Duodenal mucosa (tissue), 2 donors: ENCODE measurements at regions not wholly inside any gene's neighbourhood (a gene's known extent, or its start where the extent isn't known, plus 50 kb on each side); places are given as distances from the start of the nearest gene placed in this dataset.

ENCODE experiments used
- H3K27ac ChIP-seq: one replicate; pipeline ENCODE4 v1.7.0; 2013; ENCODE audit warnings: low read depth, low read length
- H3K27me3 ChIP-seq, 2 donors: one replicate each; pipeline ENCODE4 v1.7.0; 2013; ENCODE audit warnings: low read length in 2 of 2, control low read depth in 1 of 2; ENCODE audit not compliant: insufficient read depth in 2 of 2, control insufficient read depth in 1 of 2
- H3K36me3 ChIP-seq, 2 donors: one replicate each; pipeline ENCODE4 v1.7.0; 2013; ENCODE audit warnings: low read length in 2 of 2, control low read depth in 1 of 2; ENCODE audit not compliant: insufficient read depth in 2 of 2, control insufficient read depth in 1 of 2
- H3K4me1 ChIP-seq, 2 donors: one replicate each; pipeline ENCODE4 v1.7.0; 2013; ENCODE audit warnings: low read length in 2 of 2, control low read depth in 1 of 2; ENCODE audit not compliant: insufficient read depth in 2 of 2, control insufficient read depth in 1 of 2
- H3K4me3 ChIP-seq, 2 donors: one replicate each; pipeline ENCODE4 v1.7.0; 2013; ENCODE audit warnings: low read length in 2 of 2, low read depth in 1 of 2
- H3K9ac ChIP-seq, 2 donors: one replicate each; pipeline ENCODE4 v1.7.0; 2013; ENCODE audit warnings: low read length in 2 of 2, low read depth in 1 of 2
- H3K9me3 ChIP-seq, 2 donors: one replicate each; pipeline ENCODE4 v1.7.0; 2013; ENCODE audit warnings: low read length in 2 of 2, control low read depth in 1 of 2; ENCODE audit not compliant: control insufficient read depth in 1 of 2

GRCh38 chr18:10378688-10379420, 75.6 kb upstream of the APCDD1 start:
- Histone ChIP-seq H3K27ac (no peak overlapping the region), H3K9ac (no peak overlapping the region), H3K27me3 (no peaks in the 10 kb centered on the region), H3K36me3 (no peaks in the 10 kb centered on the region), H3K4me3 (no peak overlapping the region), H3K4me1 (no peaks in the 10 kb centered on the region), H3K9me3 (no peaks in the 10 kb centered on the region)

DNA sequence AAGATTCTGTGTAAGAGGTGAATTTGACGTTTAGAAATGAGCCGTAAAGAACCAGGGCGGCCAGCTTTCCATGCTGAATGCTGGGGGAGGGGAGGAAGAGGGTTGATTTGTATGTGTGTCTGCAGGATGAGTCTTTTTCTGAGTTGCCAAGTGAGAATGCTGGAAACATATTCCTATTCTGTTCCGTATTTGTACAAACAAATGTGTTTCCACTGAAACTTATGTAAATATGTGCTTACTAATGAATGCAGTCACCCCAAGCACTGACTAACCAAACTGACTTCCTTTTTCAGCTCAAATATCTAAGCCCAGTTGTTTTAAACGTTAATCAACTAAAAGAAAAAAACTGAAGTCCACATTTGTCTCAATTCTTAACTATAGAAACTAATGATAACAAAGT, 74.9 kb upstream of the APCDD1 start:
- no peak overlapping the region for H3K27ac ChIP-seq
- no peaks in the 10 kb centered on the region for H3K4me1 ChIP-seq
- no peaks in the 10 kb centered on the region for H3K27me3 ChIP-seq
- H3K9me3 ChIP-seq: no peaks in the 10 kb centered on the region
- no peak overlapping the region for H3K9ac ChIP-seq
- no peaks in the 10 kb centered on the region for H3K36me3 ChIP-seq
- no peak overlapping the region for H3K4me3 ChIP-seq

- Histone ChIP-seq H3K27me3 (no peaks in the 10 kb centered on the region), H3K9me3 (no peaks in the 10 kb centered on the region), H3K9ac (no peak overlapping the region), H3K4me1 (no peaks in the 10 kb centered on the region), H3K4me3 (no peak overlapping the region), H3K36me3 (no peaks in the 10 kb centered on the region), H3K27ac (no peak overlapping the region)
Observed at GRCh38 chr18:10381516-10381915, 72.9 kb upstream of the APCDD1 start.

DNA sequence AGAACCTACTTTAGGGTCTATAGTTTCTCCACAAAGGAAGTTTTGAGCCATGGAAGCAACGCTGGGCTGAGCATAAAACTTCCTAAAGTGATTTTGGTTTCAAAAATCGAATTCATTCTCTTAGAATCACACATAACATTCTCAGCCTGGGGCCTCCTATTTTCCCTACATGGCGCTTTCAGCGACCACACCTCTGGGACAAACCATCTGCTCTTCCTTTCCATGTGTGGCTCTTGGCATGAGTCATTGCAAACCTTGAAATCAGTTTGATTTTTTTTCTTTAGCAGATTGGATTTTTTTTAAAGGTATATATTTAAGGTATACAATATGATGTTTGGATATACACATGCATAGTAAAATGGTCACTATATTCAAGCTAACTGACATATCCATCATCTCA, 72.5 kb upstream of the APCDD1 start:
- Histone ChIP-seq H3K4me3 (no peak overlapping the region), H3K36me3 (no peaks in the 10 kb centered on the region), H3K27ac (no peak overlapping the region), H3K27me3 (no peaks in the 10 kb centered on the region), H3K9ac (no peak overlapping the region), H3K4me1 (no peaks in the 10 kb centered on the region), H3K9me3 (no peaks in the 10 kb centered on the region)

DNA sequence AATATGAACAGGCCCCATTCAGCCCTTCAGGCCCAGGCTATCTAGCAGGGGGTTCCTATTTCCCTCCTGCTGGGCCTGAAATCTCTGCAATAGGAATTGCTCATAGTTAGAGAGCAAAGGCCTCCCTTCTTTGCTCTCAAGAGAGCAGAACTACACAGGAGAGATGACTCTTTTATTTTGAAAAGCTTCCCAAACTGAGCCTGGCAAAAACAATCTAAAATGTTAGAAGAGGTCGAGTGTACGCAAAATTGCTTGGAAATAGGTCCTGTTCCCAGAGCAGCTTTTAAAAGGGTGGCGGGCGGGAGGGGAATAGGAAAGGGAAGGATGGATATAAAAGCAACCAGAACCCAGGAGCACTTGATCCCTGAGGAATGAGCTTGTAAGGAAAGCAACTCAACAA, 68.4 kb upstream of the APCDD1 start:
- H3K36me3 ChIP-seq: no peaks in the 10 kb centered on the region
- no peak overlapping the region for H3K27ac ChIP-seq
- H3K4me3 ChIP-seq: no peak overlapping the region
- H3K9me3 ChIP-seq: no peaks in the 10 kb centered on the region
- H3K27me3 ChIP-seq: no peaks in the 10 kb centered on the region
- no peaks in the 10 kb centered on the region for H3K4me1 ChIP-seq
- no peak overlapping the region for H3K9ac ChIP-seq

DNA sequence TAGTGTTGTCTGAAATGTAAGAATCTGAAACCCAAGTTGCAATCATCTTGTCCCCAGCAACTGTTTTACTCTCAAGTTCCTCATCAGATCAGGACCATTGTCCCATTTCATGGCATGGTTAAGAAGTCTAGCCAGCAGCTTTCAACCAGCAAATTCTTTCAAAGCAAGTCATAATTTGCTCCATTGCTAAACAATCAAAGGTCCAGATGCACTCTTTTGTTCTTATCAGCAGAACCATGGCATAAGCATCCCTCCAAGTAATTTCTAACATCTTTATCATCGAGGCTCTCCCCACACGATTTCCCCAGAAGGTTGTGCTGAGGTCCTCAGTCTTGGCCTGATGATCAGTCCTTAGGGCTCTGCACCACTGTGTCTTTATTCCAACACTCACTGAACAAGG, 67.5 kb upstream of the APCDD1 start:
- Histone ChIP-seq H3K4me3 (no peak overlapping the region), H3K4me1 (no peaks in the 10 kb centered on the region), H3K27ac (no peak overlapping the region), H3K27me3 (no peaks in the 10 kb centered on the region), H3K9me3 (no peaks in the 10 kb centered on the region), H3K36me3 (no peaks in the 10 kb centered on the region), H3K9ac (no peak overlapping the region)

- no peak overlapping the region for H3K9ac ChIP-seq
- H3K4me3 ChIP-seq: no peak overlapping the region
- H3K27ac ChIP-seq: no peak overlapping the region
- no peaks in the 10 kb centered on the region for H3K4me1 ChIP-seq
- H3K9me3 ChIP-seq: no peaks in the 10 kb centered on the region
- H3K36me3 ChIP-seq: no peaks in the 10 kb centered on the region
- no peaks in the 10 kb centered on the region for H3K27me3 ChIP-seq
Observed at GRCh38 chr18:10387399-10387798, 67.0 kb upstream of the APCDD1 start.

GRCh38 chr18:10388373-10388772, 66.1 kb upstream of the APCDD1 start:
- H3K27ac ChIP-seq: no peak overlapping the region
- no peak overlapping the region for H3K9ac ChIP-seq
- no peaks in the 10 kb centered on the region for H3K9me3 ChIP-seq
- no peaks in the 10 kb centered on the region for H3K36me3 ChIP-seq
- H3K4me1 ChIP-seq: no peaks in the 10 kb centered on the region
- no peaks in the 10 kb centered on the region for H3K27me3 ChIP-seq
- no peak overlapping the region for H3K4me3 ChIP-seq

DNA sequence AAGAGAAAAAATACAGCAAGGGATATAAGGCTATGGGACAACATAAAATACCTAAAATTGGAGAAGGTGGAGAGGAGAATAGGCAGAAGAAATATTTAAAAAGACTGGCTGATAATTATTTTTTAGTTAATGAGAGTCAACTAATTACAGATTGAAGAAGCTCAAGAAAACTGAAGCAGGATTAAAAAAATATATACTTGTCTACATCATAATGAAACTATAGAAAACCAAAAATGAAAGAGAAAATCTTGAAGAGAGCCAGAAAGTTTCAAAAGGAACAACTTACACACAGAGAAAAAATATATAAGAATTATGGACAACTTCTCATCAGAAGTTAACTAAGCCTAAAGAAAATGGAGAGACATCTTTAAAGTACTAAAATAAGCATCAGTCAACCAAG, 62.9 kb upstream of the APCDD1 start:
- no peak overlapping the region for H3K27ac ChIP-seq
- no peaks in the 10 kb centered on the region for H3K27me3 ChIP-seq
- no peaks in the 10 kb centered on the region for H3K36me3 ChIP-seq
- no peak overlapping the region for H3K9ac ChIP-seq
- no peaks in the 10 kb centered on the region for H3K4me1 ChIP-seq
- H3K9me3 ChIP-seq: no peaks in the 10 kb centered on the region
- no peak overlapping the region for H3K4me3 ChIP-seq

GRCh38 chr18:10397004-10397403, 57.4 kb upstream of the APCDD1 start:
- Histone ChIP-seq H3K9me3 (no peaks in the 10 kb centered on the region), H3K9ac (no peak overlapping the region), H3K4me1 (no peaks in the 10 kb centered on the region), H3K27ac (no peak overlapping the region), H3K36me3 (no peaks in the 10 kb centered on the region), H3K27me3 (no peaks in the 10 kb centered on the region), H3K4me3 (no peak overlapping the region)

GRCh38 chr18:10398571-10398970, 55.9 kb upstream of the APCDD1 start:
- H3K4me3 ChIP-seq: no peak overlapping the region
- no peaks in the 10 kb centered on the region for H3K9me3 ChIP-seq
- no peaks in the 10 kb centered on the region for H3K36me3 ChIP-seq
- no peak overlapping the region for H3K9ac ChIP-seq
- H3K27me3 ChIP-seq: no peaks in the 10 kb centered on the region
- no peak overlapping the region for H3K27ac ChIP-seq
- H3K4me1 ChIP-seq: no peaks in the 10 kb centered on the region
